DND-41 (cell line): ENCODE measurements at regions not wholly inside any gene's neighbourhood (a gene's known extent, or its start where the extent isn't known, plus 50 kb on each side); places are given as distances from the start of the nearest gene placed in this dataset.
"Not testable (repeated sequence)": the region's sequence is repeated elsewhere in the genome, so short reads cannot be mapped to it uniquely, and the experiment has no call there.

Experiments
- ATAC-seq: fragments of 200-7000 bp; cut with Tn5 transposase; 3 replicates; pipeline ENCODE4 v1.9.1; 2021; ENCODE audit warnings: low read depth; ENCODE audit not compliant: insufficient read depth
- DNase-seq: peaks from one replicate; pipeline ENCODE4 v3.0.0-alpha.2; 2020
- H2AFZ ChIP-seq: 2 replicates; pipeline ENCODE4 v1.6.0; 2012; ENCODE audit warnings: low read depth, low read length
- H3K27ac ChIP-seq: 2 replicates; pipeline ENCODE4 v1.5.1; 2012; ENCODE audit warnings: low read length, inconsistent platforms
- H3K27me3 ChIP-seq: fragments of 200-600 bp; sonication (generic); 2 replicates; pipeline ENCODE4 v1.6.0; 2012; ENCODE audit warnings: low read length, mild to moderate bottlenecking, inconsistent platforms; ENCODE audit not compliant: insufficient read depth, poor library complexity
- H3K36me3 ChIP-seq: 2 replicates; pipeline ENCODE4 v1.5.1; 2012; ENCODE audit warnings: low read length, inconsistent platforms; ENCODE audit not compliant: insufficient read depth
- H3K4me1 ChIP-seq: 2 replicates; pipeline ENCODE4 v1.5.1; 2012; ENCODE audit warnings: mild to moderate bottlenecking, low read length; ENCODE audit not compliant: insufficient read depth
- H3K4me2 ChIP-seq: 2 replicates; pipeline ENCODE4 v1.6.0; 2012; ENCODE audit warnings: mild to moderate bottlenecking, moderate library complexity, low read length, inconsistent platforms; ENCODE audit not compliant: insufficient read depth
- H3K4me3 ChIP-seq, 2 experiments: fragments of 200-600 bp in 1 of 2; shearing (Covaris generic) in 1 of 2; 2 replicates each; pipeline ENCODE4 v1.5.1; 2012 to 2016; ENCODE audit warnings: inconsistent platforms in 2 of 2, low read length in 2 of 2, mild to moderate bottlenecking in 2 of 2, low read depth in 1 of 2, moderate library complexity in 1 of 2
- H3K79me2 ChIP-seq: 2 replicates; pipeline ENCODE4 v1.6.0; 2012; ENCODE audit warnings: low read length, inconsistent platforms; ENCODE audit not compliant: insufficient read depth
- H3K9ac ChIP-seq: 2 replicates; pipeline ENCODE4 v1.6.0; 2012; ENCODE audit warnings: low read depth, mild to moderate bottlenecking, inconsistent platforms, low read length, moderate library complexity
- H3K9me3 ChIP-seq: 2 replicates; pipeline ENCODE4 v1.5.1; 2012; ENCODE audit warnings: low read length, moderate library complexity, mild to moderate bottlenecking, inconsistent platforms; ENCODE audit not compliant: insufficient read depth, severe bottlenecking
- H4K20me1 ChIP-seq: 2 replicates; pipeline ENCODE4 v1.6.0; 2012; ENCODE audit warnings: low read length; ENCODE audit not compliant: insufficient read depth
- CTCF ChIP-seq: IDR thresholded peaks from 2 replicates; pipeline ENCODE4 v1.5.1; 2012; ENCODE audit warnings: borderline replicate concordance, low read length, moderate library complexity, mild to moderate bottlenecking; ENCODE audit not compliant: poor library complexity, severe bottlenecking; ENCODE audit errors: extremely low read depth
- EZH2 ChIP-seq: IDR thresholded peaks from 3 replicates; pipeline ENCODE4 v1.6.1; 2012; ENCODE audit warnings: borderline replicate concordance, low read depth, mild to moderate bottlenecking, moderate library complexity, low read length, inconsistent platforms; ENCODE audit not compliant: severe bottlenecking

GRCh38 chr5:154603011-154603410 is 125.0 kb upstream of the HAND1 start:
- H3K4me2 ChIP-seq, result no peak overlapping the region
- no peak for ATAC-seq

GRCh38 chr5:154601014-154601413 is 123.0 kb upstream of the HAND1 start:
- no peaks in the 10 kb centered on the region for H3K9me3 ChIP-seq

More at GRCh38 chr5:154603011-154603410, 125.0 kb upstream of the HAND1 start:
- Histone ChIP-seq H3K9ac (no peak overlapping the region), H2AFZ (no peak overlapping the region), H3K79me2 (no peaks in the 10 kb centered on the region), H3K4me3 (no peak overlapping the region), H3K9me3 (no peaks in the 10 kb centered on the region), H3K27ac (no peak overlapping the region), H4K20me1 (no peaks in the 10 kb centered on the region), H3K36me3 (no peaks in the 10 kb centered on the region), H3K27me3 (peaks cover 31% of the 10 kb centered on the region), H3K4me1 (no peaks in the 10 kb centered on the region)
- TF ChIP-seq EZH2, result no peak
- TF ChIP-seq CTCF, result no peak
- DNase-seq, result no peak

GRCh38 chr5:154598021-154598420 is 120.0 kb upstream of the HAND1 start:
- ATAC-seq (no peak), DNase-seq (no peak)
- TF ChIP-seq EZH2 (no peak), CTCF (no peak)
- H3K9ac ChIP-seq, result no peak overlapping the region
- H4K20me1 ChIP-seq, result no peaks in the 10 kb centered on the region
- H3K79me2 ChIP-seq, result no peaks in the 10 kb centered on the region
- H2AFZ ChIP-seq, result no peak overlapping the region
- no peak overlapping the region for H3K4me3 ChIP-seq
- peaks cover 20% of the 10 kb centered on the region for H3K27me3 ChIP-seq
- no peak overlapping the region for H3K4me2 ChIP-seq
- H3K4me1 ChIP-seq, result no peaks in the 10 kb centered on the region
- no peaks in the 10 kb centered on the region for H3K36me3 ChIP-seq
- no peaks in the 10 kb centered on the region for H3K9me3 ChIP-seq
- H3K27ac ChIP-seq, result no peak overlapping the region

More at GRCh38 chr5:154601014-154601413, 123.0 kb upstream of the HAND1 start:
- Histone ChIP-seq H2AFZ (no peak overlapping the region), H4K20me1 (no peaks in the 10 kb centered on the region), H3K36me3 (no peaks in the 10 kb centered on the region), H3K79me2 (no peaks in the 10 kb centered on the region), H3K27me3 (peaks cover 29% of the 10 kb centered on the region), H3K4me1 (no peaks in the 10 kb centered on the region), H3K4me2 (no peak overlapping the region), H3K27ac (no peak overlapping the region), H3K9ac (no peak overlapping the region), H3K4me3 (no peak overlapping the region)
- DNase-seq, result no peak
- TF ChIP-seq CTCF, result no peak
- TF ChIP-seq EZH2, result no peak
- no peak for ATAC-seq

- H3K27me3 ChIP-seq, result peaks cover 10% of the 10 kb centered on the region
- not testable (repeated sequence) for H2AFZ ChIP-seq, H3K27ac ChIP-seq, H3K9me3 ChIP-seq, H3K4me2 ChIP-seq, DNase-seq, H3K4me1 ChIP-seq, ATAC-seq, H4K20me1 ChIP-seq, H3K4me3 ChIP-seq, H3K9ac ChIP-seq, H3K36me3 ChIP-seq, H3K79me2 ChIP-seq
These were observed 118.8 kb upstream of the HAND1 start for GRCh38 chr5:154596844-154597243.
